SH-SY5Y (cell line): ENCODE measurements at regions not wholly inside any gene's neighbourhood (a gene's known extent, or its start where the extent isn't known, plus 50 kb on each side); places are given as distances from the start of the nearest gene placed in this dataset.

Experiments used
- GATA2 ChIP-seq: IDR thresholded peaks from 2 replicates; pipeline ENCODE4 v1.6.1; 2011; ENCODE audit warnings: mild to moderate bottlenecking, low read depth, low read length
- GATA3 ChIP-seq: IDR thresholded peaks from 2 replicates; pipeline ENCODE4 v1.6.1; 2011; ENCODE audit warnings: low read depth, mild to moderate bottlenecking, low read length, moderate library complexity

DNA sequence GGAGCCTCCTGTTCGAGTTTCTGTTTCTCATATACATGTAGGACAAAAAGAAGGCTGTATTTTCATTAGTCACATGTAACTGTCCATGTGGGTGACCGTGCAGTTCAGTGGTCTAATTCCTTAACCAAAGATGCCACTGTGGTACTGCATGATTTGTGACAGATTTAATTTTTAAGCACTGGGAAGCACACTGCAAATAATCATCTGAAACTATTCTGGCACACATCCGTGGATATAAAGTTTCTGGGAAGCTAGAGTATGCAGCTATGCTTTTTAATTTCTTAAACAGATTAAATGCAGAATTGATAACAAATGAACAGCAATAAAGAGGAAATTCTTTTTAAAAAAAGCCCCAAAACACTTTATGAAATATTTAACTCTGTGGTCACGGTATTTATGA is 254.8 kb downstream of the LMO4 start:
- TF ChIP-seq GATA2 (no peak), GATA3 (no peak)
